Parathyroid adenoma (tissue), 2 donors: ENCODE measurements at regions not wholly inside any gene's neighbourhood (a gene's known extent, or its start where the extent isn't known, plus 50 kb on each side); places are given as distances from the start of the nearest gene placed in this dataset.

Source experiments
- H2AFZ ChIP-seq: fragments of 300-600 bp; sonication (generic); one replicate; pipeline ENCODE4 v1.7.0; 2017; ENCODE audit warnings: antibody characterized with exemption, mild to moderate bottlenecking
- H3K27ac ChIP-seq: fragments of 300-600 bp; sonication (generic); one replicate; pipeline ENCODE4 v1.7.0; 2017
- H3K27me3 ChIP-seq: fragments of 300-600 bp; sonication (generic); one replicate; pipeline ENCODE4 v1.7.0; 2017; ENCODE audit warnings: low read length; ENCODE audit not compliant: control insufficient read depth, insufficient read depth
- H3K36me3 ChIP-seq: fragments of 300-600 bp; sonication (generic); one replicate; pipeline ENCODE4 v1.7.0; 2017; ENCODE audit warnings: low read length; ENCODE audit not compliant: control insufficient read depth, insufficient read depth
- H3K4me1 ChIP-seq: fragments of 300-600 bp; sonication (generic); one replicate; pipeline ENCODE4 v1.7.0; 2017; ENCODE audit warnings: control low read depth
- H3K4me2 ChIP-seq: fragments of 300-600 bp; sonication (generic); one replicate; pipeline ENCODE4 v1.7.0; 2017; ENCODE audit warnings: low read length
- H3K4me3 ChIP-seq: fragments of 300-600 bp; sonication (generic); one replicate; pipeline ENCODE4 v1.7.0; 2017; ENCODE audit warnings: low read depth, low read length
- H3K79me2 ChIP-seq: fragments of 300-600 bp; sonication (generic); one replicate; pipeline ENCODE4 v1.7.0; 2017; ENCODE audit warnings: control low read depth
- H3K9ac ChIP-seq: fragments of 300-600 bp; sonication (generic); one replicate; pipeline ENCODE4 v1.7.0; 2017; ENCODE audit warnings: mild to moderate bottlenecking
- H3K9me3 ChIP-seq: fragments of 300-600 bp; sonication (generic); one replicate; pipeline ENCODE4 v1.7.0; 2017; ENCODE audit warnings: low read length; ENCODE audit not compliant: control insufficient read depth
- TF ChIP-seq, protein P1 (sequence below): fragments of 300-600 bp; sonication (generic); IDR thresholded peaks from one replicate; pipeline ENCODE4 v1.7.0; 2017; ENCODE audit warnings: antibody characterized with exemption, mild to moderate bottlenecking
- donor health status: primary hyperparathyroidism.

- no peak overlapping the region for H3K4me3 ChIP-seq
- H3K4me1 ChIP-seq, result no peaks in the 10 kb centered on the region
- no peaks in the 10 kb centered on the region for H3K36me3 ChIP-seq
- no peak overlapping the region for H3K9ac ChIP-seq
- no peaks in the 10 kb centered on the region for H3K9me3 ChIP-seq
- no peaks in the 10 kb centered on the region for H3K27me3 ChIP-seq
- H3K79me2 ChIP-seq, result no peaks in the 10 kb centered on the region
- H3K4me2 ChIP-seq, result no peak overlapping the region
- no peak overlapping the region for H2AFZ ChIP-seq
- no peak overlapping the region for H3K27ac ChIP-seq
- TF ChIP-seq, protein P1, sequence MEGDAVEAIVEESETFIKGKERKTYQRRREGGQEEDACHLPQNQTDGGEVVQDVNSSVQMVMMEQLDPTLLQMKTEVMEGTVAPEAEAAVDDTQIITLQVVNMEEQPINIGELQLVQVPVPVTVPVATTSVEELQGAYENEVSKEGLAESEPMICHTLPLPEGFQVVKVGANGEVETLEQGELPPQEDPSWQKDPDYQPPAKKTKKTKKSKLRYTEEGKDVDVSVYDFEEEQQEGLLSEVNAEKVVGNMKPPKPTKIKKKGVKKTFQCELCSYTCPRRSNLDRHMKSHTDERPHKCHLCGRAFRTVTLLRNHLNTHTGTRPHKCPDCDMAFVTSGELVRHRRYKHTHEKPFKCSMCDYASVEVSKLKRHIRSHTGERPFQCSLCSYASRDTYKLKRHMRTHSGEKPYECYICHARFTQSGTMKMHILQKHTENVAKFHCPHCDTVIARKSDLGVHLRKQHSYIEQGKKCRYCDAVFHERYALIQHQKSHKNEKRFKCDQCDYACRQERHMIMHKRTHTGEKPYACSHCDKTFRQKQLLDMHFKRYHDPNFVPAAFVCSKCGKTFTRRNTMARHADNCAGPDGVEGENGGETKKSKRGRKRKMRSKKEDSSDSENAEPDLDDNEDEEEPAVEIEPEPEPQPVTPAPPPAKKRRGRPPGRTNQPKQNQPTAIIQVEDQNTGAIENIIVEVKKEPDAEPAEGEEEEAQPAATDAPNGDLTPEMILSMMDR, result no peak
These were observed 51.3 kb upstream of the EGFL6 start for GRCh38 chrX:13518126-13518525.

DNA sequence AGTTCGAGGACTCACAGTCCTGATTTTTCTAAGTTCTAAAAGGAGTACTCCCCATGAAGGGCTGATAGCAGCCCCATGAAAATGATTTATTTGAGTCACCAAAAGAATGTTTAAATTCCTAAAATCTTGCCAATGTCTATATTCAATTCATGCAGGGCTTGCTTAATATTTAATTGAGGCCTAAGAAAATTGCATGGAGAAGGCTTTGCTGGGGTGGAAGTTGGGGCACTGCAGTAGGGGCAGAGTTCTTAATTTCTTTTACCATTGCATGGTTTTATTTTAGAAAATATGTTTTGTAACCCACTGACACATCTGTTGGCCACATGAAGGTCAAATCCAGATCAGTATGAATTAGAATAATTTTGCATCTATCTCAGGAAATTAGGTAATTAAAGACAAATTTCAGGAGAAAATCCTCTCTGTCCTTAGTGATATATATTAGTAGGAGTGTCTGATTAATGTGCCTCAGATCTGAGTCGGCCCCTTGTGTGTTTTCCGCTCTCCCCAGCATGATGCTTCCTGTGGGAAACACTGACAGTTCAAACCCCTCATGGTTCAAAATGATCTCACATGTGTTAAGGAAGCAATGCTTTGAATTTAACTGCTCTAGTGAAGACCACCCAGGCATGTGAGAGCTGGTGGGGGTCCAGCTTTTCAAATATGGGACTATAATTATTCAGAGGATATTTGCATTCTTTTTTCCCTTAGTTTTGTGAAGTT lies 54.0 kb upstream of the EGFL6 start:
- Histone ChIP-seq H3K4me2 (no peak overlapping the region), H2AFZ (no peak overlapping the region), H3K9me3 (no peaks in the 10 kb centered on the region), H3K27ac (no peak overlapping the region), H3K4me1 (no peaks in the 10 kb centered on the region), H3K36me3 (no peaks in the 10 kb centered on the region), H3K9ac (no peak overlapping the region), H3K79me2 (no peaks in the 10 kb centered on the region), H3K4me3 (no peak overlapping the region), H3K27me3 (no peaks in the 10 kb centered on the region)
- TF ChIP-seq, protein P1, result no peak

GRCh38 chrX:13511944-13512330 lies 57.5 kb upstream of the EGFL6 start:
- TF ChIP-seq, protein P1, result no peak
- no peak overlapping the region for H3K4me3 ChIP-seq
- H3K79me2 ChIP-seq, result no peaks in the 10 kb centered on the region
- H3K9me3 ChIP-seq, result no peaks in the 10 kb centered on the region
- H2AFZ ChIP-seq, result no peak overlapping the region
- H3K9ac ChIP-seq, result no peak overlapping the region
- H3K27ac ChIP-seq, result no peak overlapping the region
- H3K4me2 ChIP-seq, result no peak overlapping the region
- no peaks in the 10 kb centered on the region for H3K4me1 ChIP-seq
- no peaks in the 10 kb centered on the region for H3K36me3 ChIP-seq
- H3K27me3 ChIP-seq, result no peaks in the 10 kb centered on the region

DNA sequence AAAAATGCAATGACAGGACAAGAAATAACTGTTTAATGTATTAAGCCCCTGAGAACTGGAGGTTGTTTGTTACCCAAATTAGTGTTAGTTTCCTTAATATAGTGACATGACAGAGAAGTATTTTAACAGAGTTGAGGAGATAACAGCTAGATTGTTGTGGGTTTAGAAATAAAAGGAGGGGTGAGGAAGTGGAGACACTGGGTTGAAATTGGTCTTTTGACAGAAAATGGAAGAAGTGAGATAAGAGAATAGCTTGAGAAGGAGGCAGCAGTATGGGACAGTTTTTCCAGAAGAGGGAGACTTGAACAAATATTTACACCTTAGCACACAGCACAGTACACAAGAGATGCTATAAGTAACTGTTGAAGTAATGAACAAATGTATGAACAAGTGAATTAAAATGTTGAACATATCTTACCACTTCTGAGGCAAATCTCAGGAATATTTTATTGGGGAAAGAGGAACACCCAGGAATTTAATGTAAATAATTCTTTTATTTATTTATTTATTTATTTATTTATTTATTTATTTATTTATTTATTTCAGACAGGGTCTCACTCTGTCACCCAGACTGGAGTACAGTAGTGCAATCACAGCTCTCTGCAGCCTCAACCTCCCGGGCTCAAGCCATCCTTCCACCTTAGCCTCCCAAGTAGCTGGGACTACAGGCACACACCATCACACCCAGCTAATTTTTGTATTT lies 58.0 kb upstream of the EGFL6 start:
- Histone ChIP-seq H3K27me3 (no peaks in the 10 kb centered on the region), H3K9me3 (no peaks in the 10 kb centered on the region), H3K9ac (no peak overlapping the region)

More for the DNA sequence above, 58.0 kb upstream of the EGFL6 start:
- H3K27ac ChIP-seq, result no peak overlapping the region
- no peak overlapping the region for H3K4me3 ChIP-seq
- TF ChIP-seq, protein P1, result no peak
- no peak overlapping the region for H3K4me2 ChIP-seq
- H2AFZ ChIP-seq, result no peak overlapping the region
- no peaks in the 10 kb centered on the region for H3K36me3 ChIP-seq
- no peaks in the 10 kb centered on the region for H3K79me2 ChIP-seq
- no peaks in the 10 kb centered on the region for H3K4me1 ChIP-seq
